ENCODE measurements at regions not wholly inside any gene's neighbourhood (a gene's known extent, or its start where the extent isn't known, plus 50 kb on each side); places are given as distances from the start of the nearest gene placed in this dataset.
"Not testable (repeated sequence)": the region's sequence is repeated elsewhere in the genome, so short reads cannot be mapped to it uniquely, and the experiment has no call there.

DNA sequence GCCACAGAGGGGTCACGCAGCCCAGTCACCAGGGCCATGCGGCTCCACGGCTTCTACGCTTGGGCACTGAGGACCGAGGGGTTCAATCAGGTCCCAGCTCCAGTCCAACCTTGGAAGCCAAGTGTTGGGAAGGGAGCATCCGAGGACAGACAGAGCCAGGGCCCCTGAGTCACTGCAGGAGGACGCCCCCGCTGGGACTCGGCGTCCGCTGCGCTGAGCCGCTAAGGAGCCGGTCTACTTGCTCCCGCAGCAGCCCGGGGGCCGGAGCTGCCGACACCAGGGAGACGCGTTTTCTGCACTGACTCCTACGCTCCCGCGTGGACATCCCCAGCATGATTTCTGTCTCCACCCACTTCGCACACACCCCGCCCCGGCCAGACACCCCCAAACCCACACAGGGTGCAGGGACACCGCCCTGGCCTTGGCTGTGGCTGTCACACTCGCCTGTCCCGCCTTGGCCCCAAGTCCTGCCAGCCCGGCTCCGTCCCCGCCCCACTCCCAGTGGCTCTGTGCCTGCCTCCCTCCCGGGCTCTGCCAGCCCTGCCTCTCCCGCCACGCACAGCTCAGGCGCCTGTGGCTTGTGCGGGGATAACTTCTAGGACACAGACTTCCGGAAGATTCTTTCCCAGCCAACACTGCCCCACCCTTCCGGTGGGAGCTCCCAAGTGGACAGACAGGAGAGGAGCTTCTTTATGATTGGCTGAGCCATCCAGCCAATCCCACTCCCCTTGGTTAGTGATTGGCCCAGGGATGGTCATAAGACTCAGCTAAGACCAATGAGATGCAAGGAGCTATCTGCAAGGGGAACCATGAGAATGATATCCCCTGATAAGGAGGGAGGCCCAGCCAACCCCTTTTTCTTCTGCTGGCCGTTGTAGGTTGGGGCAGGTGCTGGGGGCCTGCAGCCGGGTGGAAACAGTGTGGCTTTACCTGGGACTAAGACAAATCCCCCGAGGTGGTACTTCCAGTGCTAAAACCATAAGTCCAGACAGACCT lies 118.9 kb upstream of the SFSWAP start:
- DNase-seq: no peak

DNA sequence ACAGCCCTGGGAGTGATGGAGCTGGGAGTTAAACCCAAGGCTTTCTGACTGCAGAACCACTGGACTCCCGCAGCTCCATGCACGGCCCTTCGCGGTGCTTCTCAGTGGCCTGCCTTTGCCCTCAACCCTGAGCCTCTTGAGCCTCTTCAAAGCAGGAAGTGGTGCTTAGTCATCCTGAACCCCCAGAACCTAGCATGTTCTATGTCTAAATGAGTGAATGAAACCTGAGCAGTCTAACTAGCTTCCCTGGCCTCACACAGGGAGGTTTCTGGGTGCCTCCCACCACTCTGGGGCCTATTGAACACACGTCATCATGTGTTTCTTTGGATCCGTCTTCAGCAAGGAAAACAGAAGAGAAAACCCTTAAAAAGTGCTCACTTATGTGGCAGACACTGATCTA lies 117.9 kb upstream of the SFSWAP start:
- DNase-seq: no peak

DNA sequence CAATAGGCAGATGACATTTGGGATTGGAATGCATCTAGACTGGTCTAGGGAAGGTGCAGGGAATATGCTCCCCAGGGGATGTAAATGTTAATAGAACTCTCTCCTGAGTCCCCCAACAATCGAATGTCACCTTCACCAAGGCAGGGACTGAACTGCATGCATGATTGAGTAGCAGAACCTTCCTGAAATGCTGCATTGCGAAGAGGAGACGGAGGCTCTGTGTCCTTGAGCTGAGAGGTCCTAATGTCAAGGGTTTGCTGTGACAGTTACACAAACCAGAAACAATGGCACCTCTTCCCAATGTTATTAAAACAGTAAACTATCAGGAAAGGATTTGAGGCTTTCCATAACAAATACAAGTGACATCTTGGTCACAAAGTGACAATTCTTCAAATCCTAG lies 117.5 kb upstream of the SFSWAP start:
- DNase-seq: no peak

DNA sequence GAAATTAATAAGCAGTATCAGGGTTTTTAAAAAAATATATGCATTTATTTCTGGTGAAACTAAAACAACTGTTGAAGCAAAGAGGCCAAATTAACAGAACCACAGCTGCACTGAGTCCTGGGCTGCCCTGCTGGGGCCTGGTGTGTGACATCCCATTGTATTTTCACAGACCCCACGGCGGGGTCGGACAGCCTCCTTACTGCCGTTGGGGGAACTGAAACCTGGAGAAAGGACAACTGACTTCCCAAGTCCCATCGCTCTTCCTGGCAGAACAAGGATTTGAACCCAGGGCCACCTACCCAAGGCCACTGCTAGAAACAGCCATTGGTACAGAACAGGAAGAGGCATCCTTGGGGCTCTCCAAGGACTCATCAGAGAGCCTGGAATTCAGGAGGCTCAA lies 114.8 kb upstream of the SFSWAP start:
- DNase-seq: no peak

DNA sequence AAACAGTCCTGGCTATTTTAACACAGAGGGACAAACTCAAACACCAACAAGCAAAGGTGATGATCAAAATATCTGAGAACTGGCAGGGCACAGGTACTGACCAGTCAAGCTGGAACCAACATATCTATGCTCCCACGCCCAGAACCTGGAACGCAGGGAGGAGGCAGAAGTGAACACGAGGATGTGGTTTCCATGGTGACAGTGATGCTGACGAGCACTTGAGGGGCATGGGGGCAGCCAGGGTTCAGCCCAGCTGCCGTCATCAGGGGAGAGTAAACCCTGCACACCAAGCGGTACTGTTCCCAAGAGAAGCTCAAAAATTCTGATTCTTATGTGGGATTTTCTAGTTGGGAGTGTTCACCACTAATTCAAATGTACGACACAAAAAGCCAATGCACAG lies 113.6 kb upstream of the SFSWAP start:
- no peak for DNase-seq

DNA sequence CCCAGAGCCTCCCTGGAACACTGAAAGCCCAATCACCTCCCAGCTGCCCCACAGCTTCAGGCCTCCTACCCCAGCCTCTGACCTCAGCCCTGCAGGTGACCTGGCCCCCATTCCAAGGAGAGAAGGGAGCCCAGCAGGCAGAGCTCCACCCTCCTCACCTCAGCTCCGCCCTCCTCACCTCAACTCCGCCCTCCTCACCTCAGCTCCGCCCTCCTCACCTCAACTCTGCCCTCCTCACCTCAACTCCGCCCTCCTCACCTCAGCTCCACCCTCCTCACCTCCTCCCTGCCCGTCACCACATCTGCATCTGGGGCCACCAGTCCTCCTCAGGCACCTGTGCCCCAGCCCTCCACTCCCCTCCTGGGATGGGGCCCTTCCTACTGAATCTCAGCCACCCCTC lies 112.2 kb upstream of the SFSWAP start:
- no peak for DNase-seq

DNA sequence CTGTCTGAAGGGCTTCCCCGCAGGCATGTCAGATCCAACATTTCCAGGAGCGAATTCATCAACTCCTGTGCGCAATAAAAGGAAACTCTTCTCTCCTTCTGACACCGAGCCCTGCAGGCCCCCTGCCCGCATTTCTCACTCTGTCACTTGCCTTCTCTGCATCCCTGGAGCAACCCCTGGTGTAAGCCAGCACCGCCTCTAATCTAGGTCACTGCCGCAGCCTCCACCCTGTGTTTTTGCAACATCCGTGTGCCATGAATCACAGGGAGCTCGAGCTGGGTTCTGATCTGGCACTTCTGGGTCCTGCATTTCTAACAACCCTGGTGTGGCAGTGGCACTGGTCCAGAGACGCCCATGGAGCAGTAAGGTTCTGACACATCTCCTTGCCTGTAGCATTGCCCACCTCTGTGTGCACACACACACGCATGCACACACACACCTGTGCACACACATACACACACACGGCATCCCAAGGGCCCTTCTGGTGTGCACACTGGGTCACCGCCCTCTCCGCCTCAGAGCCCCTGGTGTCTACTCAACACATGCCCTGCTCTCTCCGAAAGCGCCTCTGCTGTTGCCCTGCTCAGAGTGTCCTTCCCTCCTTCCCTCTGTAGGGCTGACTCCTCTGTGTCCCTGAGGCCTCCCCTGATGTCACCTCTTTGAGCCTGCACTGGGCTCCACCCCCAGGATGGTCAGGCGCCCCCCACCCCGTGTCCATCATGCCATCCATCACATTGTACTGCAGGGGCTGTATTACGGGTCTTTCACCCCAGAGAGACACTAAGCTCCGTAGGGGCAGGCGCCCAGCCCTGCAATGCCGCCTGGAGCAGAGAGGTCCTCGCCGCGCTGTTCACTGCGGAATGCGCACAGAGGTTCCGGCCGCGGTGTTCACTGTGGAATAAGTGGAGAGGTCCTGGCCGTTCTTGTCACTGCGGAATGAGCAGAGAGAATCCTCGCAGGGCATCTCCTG lies 111.4 kb upstream of the SFSWAP start:
- no peak for DNase-seq

DNA sequence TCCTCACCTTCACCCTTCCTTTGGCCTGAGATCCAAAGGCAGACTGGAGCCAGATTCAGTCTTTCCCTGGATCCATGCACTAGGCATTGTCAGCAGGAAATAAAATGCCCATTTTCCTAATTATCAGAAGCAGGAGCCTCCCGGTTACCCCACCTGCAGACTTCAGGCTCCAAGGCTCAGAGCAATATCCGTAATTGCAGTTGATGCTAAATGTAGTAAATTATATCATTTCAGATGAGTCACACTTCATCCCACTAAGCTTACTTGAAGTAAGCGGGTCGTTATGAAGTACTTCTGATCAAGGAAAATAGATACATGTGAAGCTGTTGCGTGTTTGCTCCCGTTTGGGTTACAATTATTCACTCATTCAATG lies 110.7 kb upstream of the SFSWAP start:
- DNase-seq: no peak

DNA sequence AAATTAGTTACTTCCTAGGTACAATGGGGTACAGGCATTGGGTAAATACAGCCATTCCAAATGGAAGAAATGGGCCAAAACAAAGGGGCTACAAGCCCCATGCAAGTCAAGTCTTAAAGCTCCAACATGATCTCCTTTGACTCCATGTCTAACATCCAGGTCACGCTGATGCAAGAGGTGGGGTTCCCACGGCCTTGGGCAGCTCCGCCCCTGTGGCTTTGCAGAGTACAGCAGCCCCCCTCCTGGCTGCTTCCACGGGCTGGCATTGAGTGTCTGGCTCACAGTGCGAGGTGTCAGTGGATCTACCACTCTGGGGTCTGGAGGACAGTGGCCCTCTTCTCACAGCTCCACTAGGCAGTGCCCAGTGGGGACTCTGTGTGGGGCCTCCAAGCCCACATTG lies 109.4 kb upstream of the SFSWAP start:
- DNase-seq: not testable (repeated sequence)

DNA sequence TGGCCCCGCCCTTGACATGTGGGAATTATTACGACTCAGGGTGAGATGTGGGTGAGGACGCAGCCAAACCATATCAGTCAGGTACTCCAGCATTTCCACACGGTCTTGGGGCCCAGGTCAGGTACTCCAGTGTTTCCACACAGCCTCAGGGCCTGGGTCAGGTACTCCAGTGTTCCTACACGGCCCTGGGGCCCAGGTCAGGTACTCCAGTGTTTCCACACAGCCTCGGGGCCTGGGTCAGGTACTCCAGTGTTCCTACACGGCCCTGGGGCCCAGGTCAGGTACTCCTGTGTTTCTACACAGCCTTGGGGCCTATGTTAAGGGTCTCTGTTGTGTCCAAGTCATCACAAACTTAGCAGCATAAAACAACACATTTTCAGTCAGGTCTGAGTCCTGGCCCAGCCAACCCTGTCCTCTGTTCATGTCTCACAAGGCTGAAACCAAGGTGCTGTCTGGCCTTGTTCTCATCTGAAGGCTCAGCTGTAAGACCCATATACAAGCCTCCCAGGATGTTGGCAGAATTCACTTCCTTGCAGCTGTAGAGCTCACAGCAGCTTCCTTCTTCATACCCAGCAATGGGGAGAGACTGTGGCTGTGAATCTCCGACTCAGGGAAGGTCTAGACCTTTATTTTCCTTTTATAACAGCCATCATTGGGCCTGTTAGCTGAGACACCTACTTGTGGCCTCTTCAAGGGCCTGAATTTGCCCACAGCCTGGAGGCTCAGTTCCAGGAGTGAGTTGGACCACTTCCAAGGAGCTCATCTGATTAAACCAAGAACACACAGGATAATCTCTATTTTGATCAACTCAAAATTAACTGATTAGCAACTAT lies 107.6 kb upstream of the SFSWAP start:
- no peak for DNase-seq

DNA sequence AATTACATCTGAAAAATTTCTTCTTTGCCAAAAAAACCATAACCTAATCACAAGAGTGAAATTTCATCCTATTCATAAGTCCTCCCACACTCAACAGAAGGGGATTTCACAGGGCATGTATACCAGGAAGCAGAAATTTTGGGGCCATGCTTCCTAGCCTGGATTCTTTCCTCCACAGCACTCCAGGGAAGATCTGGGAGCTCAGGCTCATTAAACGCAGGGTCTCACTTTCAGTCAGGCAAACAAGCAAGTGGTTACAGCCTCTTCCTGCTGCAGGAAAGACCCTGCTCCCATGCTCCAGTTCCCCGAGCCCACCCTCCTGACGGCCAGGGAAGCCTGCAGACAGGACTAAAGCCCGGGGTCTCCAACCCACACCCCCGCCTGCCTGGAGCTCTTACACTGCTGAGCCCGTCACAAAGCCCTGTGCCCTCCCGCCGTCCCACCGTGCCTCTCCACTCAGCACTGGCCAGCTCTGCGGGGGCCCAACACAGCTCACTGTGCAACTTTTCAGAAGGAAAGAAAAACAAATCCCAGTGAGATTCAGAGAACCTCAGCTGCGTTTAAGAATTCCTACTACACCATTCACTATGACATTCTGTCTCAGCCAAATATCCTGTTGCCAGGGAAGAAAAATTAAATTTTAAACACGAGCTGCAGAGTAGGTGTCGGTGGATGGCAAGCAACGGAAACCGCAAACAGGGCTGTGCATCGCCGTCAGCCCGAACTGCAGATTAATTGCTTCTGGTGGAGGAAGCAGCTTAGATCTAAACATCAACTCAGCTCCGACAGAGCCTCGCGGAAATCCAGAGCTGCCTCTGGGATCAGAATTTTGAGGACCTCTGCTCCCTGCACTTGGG lies 106.7 kb upstream of the SFSWAP start:
- DNase-seq: no peak

DNA sequence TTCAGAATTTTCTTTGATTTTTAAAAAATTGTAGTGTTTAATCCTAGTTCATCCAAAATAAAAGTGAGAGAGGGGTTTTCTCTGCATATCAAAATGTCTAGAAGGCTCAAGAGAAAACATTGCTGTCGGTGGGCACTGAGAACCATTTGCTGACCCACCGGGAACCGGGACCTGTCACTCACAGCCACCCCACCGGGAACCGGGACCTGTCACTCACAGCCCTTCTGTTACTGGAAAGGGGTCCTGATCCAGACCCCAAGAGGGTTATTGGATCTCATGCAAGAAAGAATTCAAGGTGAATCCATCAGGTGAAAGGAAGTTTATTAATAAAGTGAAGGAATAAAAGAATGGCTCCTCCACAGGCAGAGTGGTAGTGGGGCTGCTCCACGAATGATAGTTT lies 106.0 kb upstream of the SFSWAP start:
- no peak for DNase-seq

DNA sequence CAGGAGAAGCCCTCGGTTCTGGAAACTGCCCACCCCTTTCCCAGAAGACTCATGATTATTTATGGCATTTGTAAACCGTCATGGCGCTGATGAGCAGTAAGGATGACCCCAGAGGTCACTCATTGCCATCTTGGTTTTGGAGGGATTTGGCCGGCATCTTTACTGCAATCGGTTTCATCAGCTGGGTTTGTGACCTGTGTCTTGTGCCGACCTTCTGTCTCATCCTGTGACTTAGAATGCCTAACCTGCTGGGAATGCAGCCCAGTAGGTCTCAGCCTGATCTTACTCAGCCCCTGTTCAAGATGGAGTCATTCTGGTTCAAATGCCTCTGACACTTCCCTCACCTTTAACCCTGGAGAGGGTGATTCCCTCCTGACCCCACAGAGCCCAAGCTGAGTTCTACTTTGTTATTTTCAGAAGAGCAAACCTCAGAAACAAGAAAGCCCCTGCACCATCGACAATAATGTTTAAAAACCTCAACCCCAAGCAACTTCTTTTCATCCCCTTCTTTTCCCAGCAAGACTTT lies 105.5 kb upstream of the SFSWAP start:
- no peak for DNase-seq

DNA sequence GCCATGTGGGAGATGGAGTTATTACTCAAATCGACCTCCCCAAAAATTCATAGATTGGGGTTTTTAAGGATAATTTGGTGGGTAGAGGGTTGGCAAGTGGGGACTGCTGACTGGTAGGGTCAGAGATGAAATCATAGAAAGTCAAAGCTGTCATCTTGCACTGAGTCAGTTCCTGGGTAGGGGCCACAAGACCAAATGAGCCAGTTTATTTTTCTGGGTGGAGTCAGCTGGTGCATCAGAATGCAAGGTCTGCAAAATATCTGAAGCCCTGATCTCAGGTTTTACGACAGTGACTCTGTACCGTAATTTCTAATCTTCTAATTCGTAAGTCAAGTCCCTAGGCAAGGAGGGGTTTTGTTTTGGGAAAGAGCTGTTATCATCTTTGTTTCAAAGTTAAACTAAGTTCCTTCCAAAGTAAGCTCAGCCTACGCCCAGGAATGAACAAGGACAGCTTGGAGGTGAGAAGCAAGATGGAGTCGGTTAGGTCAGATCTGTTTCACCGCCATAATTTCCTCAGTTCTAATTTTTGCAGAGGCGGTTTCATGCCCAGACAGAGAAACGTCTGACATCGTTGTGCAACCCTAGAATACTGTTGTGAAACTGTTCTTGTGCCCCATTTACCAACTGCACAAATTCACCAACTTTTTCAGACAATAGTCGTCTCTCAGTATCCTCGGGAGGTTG lies 104.5 kb upstream of the SFSWAP start:
- no peak for DNase-seq

DNA sequence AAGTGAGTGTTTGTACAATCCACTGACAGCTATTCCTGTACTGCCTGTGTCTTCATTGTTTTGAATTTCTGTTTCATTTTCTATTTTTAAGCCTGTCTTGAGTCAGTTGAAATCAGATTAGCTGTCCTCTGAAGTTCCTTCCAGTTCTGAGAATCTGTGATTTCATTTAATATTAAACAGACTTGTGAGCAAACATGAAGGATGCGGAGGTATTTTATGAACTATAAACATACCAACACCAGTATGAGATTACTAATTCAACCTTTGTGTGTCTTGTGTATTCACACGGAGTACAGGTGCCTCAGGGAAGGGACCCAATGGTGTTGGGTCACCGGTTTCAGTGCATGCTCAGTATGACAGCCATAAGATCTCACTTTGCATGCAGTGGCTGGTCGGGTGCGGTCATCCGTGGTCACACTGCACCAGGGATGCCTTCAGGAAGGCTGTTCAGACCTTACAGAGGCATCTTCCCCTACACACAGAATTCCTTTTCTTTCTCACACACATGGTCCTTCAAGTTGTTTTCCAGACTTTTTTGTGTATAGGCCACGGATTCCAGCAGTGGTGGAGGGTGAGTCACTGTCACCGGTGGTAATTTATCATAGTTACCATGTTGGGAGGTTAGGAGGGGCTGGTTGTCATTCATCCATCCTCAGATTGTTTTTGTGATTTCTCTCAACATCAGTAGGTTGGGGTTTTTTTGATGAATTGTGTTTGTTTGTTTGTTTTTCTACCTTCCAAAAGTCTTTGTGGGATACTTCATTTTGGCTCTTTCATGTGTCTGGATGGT lies 103.0 kb upstream of the SFSWAP start:
- DNase-seq: no peak

DNA sequence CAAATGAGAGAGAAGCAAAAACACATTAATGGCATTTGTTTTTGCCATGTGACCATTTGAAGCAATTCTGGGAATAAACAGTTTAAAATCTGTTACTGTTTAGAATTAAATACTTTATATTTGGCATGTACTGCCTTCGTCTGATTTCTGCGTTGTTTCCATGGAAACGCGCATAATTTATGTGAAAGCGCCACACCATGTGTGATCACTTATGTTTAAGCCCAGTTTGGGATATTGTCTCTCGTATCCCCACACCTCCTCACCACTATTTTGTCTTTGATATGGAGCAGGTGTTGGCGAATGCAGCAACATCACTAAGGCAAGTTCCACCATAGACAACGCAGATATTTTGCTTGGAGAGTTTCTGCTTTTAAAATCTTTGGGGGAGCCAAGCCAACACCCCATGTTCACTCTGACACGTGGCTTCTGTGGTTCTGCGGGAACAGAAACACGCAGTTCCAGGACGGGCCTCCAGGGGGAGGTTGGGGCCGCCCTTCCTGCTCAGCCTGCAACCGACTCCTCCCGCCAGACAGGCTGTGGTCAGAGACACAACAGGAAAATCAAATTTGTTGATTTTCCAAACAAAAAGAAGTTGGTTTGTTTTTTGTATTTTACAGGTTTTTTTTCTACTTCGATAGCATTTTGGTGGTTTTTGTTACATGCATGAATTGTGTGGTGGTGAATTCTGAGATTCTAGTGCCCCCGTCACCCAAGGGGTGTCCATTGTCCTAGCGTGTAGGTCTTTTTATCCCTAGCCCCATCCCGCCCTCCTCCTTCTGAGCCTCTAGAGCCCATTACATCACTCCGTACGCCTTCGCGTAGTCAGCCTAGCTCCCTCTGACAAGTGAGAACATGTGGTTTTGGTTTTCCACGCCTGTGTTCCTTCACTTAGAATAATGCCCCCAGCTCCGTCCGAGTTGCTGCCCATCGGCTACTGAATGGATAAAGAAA lies 101.9 kb upstream of the SFSWAP start:
- DNase-seq: peak; percentile 29

DNA sequence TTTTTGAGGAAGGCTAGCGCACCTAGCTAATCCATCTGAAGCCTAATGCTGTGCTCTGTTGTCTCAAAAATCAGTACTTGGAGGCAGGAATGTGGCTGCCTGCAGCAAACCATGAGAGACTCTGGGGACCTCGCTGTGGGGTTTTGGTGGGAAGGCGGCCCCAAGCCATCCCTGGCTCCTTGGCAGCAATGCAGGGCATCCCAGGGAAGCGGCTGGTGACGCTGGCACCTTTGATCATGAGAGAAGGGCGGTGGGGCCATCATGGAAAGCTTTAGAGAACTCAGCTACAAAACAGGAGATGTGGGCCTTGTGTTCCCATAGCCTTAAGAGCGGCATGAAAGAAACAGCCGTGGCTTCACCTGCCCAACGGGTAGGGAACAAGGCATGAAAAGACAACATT lies 101.1 kb upstream of the SFSWAP start:
- DNase-seq: no peak

DNA sequence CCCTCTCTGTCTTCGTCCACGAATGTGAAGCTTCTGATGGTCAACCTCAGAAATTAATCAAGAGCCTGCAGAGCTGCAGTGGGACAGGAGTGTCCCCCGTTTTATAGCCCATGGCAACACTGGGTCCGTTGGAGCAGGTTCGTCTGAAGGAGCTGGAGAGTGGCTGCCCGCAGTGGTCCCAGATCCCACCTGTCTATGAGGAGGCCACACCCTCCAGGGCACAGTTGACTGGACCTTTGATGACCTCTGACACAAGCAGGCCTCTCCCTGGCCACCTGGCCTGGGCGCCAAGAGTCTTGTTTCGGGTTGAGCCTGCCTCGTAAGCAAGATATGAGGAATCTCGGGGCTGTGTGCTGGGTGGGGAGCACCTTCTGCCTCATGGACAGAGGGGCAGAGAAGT lies 100.7 kb upstream of the SFSWAP start:
- no peak for DNase-seq

DNA sequence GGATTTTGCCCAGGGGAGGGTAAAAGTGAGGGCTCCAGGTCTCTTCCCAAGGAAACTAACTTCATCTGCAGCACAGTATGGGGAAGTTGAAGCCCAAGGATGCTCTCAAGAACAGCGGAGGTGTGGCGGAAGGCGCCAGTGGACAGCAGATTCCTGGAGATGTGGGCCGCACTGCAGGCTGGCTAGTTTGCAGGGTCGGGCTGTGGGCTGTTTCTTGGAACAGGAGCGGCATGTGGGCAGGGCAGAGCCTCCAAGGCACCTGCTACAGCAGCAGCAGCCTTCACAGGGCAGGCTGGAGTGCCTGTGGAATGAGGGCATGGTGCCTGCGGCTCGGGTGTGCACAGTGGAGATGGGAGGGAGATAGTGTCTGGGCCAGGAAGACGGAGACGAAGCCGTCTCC lies 100.0 kb upstream of the SFSWAP start:
- DNase-seq: no peak
